WERI-Rb-1 (cell line): ENCODE measurements at regions not wholly inside any gene's neighbourhood (a gene's known extent, or its start where the extent isn't known, plus 50 kb on each side); places are given as distances from the start of the nearest gene placed in this dataset.

ENCODE experiments used
- DNase-seq: peaks from one replicate; pipeline ENCODE4 v3.0.0-alpha.2; 2020
- H3K27ac ChIP-seq: fragments of 250-450 bp; sonication (Bioruptor Pico); 2 replicates; pipeline ENCODE4 v1.5.1; 2020; ENCODE audit warnings: mild to moderate bottlenecking, moderate library complexity
- H3K27me3 ChIP-seq: fragments of 250-450 bp; sonication (Bioruptor Pico); 2 replicates; pipeline ENCODE4 v1.5.1; 2021; ENCODE audit warnings: mild to moderate bottlenecking, low read depth, moderate library complexity; ENCODE audit not compliant: insufficient read depth, severe bottlenecking
- H3K36me3 ChIP-seq: fragments of 250-450 bp; sonication (Bioruptor Pico); 2 replicates; pipeline ENCODE4 v1.5.1; 2020; ENCODE audit warnings: mild to moderate bottlenecking, moderate library complexity
- H3K4me3 ChIP-seq: 2 replicates; pipeline ENCODE4 v1.5.1; 2011; ENCODE audit warnings: low read depth, mild to moderate bottlenecking, control low read depth, low read length
- H3K9me3 ChIP-seq: fragments of 250-450 bp; sonication (Bioruptor Pico); 2 replicates; pipeline ENCODE4 v1.5.1; 2021; ENCODE audit warnings: mild to moderate bottlenecking, moderate library complexity; ENCODE audit not compliant: severe bottlenecking
- TF ChIP-seq, protein P1 (sequence below): IDR thresholded peaks from 2 replicates; pipeline ENCODE4 v1.5.1; 2011; ENCODE audit warnings: low read depth, mild to moderate bottlenecking, control low read depth, inconsistent platforms, low read length

DNA sequence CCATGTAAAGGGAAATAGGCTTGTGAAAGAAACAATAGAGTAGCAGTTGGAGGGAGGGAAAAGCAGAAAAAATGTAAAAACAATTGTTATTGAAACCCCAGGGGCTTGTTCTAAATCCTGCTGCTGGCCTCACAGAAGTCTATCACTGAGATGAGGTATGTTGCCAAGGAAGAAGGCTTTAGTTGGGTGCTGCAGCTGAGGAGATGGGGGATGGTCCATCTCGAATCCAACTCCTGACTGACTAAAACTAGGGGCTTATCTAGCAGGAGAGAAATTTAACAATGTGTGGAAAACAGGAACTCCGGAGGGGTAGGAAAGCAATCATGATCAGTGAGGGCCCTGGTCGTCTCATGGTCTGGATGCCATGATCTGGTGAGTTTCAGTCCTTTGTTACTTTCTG is 225.0 kb upstream of the EXOC2 start:
- Histone ChIP-seq H3K9me3 (peaks cover 29% of the 10 kb centered on the region), H3K27me3 (no peaks in the 10 kb centered on the region), H3K36me3 (no peaks in the 10 kb centered on the region), H3K4me3 (no peak overlapping the region), H3K27ac (no peak overlapping the region)
- no peak for DNase-seq
- TF ChIP-seq, protein P1, sequence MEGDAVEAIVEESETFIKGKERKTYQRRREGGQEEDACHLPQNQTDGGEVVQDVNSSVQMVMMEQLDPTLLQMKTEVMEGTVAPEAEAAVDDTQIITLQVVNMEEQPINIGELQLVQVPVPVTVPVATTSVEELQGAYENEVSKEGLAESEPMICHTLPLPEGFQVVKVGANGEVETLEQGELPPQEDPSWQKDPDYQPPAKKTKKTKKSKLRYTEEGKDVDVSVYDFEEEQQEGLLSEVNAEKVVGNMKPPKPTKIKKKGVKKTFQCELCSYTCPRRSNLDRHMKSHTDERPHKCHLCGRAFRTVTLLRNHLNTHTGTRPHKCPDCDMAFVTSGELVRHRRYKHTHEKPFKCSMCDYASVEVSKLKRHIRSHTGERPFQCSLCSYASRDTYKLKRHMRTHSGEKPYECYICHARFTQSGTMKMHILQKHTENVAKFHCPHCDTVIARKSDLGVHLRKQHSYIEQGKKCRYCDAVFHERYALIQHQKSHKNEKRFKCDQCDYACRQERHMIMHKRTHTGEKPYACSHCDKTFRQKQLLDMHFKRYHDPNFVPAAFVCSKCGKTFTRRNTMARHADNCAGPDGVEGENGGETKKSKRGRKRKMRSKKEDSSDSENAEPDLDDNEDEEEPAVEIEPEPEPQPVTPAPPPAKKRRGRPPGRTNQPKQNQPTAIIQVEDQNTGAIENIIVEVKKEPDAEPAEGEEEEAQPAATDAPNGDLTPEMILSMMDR: no peak

DNA sequence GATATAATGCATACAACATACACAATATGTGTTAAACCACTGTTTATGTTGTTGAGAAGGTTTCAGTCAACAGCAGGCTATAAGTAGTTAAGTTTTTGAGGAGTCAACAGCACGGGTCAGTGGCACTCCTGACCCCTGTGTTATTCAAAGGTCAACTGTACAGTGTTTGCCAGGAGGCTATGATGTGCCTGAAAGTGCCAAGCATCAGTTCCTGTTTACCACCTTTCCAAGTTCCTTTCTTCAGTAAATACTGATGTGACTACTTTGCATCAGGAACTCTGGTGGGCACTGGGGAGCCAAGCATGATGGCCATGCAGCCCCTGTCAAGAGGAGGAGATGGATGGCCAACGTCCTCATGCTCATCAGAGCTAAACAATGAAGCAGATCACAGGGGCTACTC is 224.4 kb upstream of the EXOC2 start:
- Histone ChIP-seq H3K36me3 (no peaks in the 10 kb centered on the region), H3K9me3 (peaks cover 28% of the 10 kb centered on the region), H3K27me3 (no peaks in the 10 kb centered on the region), H3K27ac (no peak overlapping the region), H3K4me3 (no peak overlapping the region)
- no peak for DNase-seq
- TF ChIP-seq, protein P1: no peak

DNA sequence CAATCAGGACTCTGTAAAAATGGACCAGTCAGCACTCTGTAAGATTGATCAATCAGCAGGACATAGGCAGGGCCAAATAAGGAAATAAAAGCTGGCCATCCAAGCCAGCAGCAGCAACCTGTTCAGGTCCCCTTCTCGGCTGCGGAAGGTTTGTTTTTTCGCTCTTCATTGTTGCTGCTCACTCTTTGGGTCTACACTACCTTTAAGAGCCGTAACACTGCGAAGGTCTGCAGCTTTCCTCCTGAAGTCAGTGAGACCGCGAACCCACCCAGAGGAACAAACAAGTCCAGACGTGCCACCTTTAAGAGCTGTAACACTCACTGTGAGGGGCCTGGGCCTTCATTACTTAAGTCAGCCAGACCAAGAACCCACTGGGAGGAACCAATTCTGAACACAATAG is 223.2 kb upstream of the EXOC2 start:
- TF ChIP-seq, protein P1: no peak
- no peak for DNase-seq
- no peaks in the 10 kb centered on the region for H3K36me3 ChIP-seq
- H3K4me3 ChIP-seq: no peak overlapping the region
- H3K9me3 ChIP-seq: peaks cover 16% of the 10 kb centered on the region
- no peak overlapping the region for H3K27ac ChIP-seq
- peaks cover 11% of the 10 kb centered on the region for H3K27me3 ChIP-seq

DNA sequence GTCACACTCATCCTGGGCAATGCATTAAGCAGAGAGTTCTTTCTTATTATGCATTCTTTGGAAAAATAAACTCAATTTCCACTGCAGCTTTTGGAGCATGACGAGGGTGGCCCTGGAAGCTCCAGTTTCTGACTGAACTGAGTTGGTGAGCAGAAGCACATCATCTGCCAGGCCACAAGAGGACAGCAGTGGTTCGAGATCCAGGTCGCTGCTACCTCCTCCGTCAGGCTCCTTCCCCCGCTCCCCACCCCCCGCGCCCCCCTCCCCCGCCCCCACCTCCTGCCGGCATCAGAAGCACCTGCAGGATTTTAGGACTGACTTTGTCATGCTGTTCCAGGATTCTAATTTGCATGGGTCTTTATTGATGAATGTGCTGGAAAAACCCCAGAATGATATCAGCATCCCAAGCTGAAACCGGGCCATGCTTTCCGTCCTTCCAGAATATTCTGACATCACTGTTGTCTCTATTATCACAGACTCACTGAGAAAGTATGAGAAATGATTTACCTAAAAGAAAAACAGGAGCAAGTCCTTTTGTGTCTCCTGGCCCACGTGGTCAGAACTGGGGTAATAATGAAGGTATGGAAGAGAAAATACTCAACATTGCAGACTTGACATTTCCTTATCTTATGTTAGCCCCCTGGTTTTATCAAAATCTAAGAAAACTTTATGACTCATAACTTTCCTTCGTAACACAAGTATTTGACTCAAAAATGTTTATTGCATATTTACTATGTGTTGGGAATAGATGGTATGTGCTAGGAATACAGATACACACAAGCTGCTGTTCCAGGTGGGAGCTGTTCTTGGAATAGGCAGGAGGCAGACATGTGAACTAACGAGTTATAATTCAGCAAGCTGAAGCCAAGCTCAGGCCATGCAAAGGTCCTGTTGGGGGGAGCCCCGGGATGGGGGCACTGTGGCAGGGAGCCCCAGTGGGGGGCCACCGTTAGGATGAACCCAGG is 220.2 kb upstream of the EXOC2 start:
- DNase-seq: peak; percentile 85
- H3K4me3 ChIP-seq: no peak overlapping the region
- TF ChIP-seq, protein P1: peak; percentile 99
- no peak overlapping the region for H3K27ac ChIP-seq
- peaks cover 24% of the 10 kb centered on the region for H3K27me3 ChIP-seq
- no peaks in the 10 kb centered on the region for H3K36me3 ChIP-seq
- peaks cover 12% of the 10 kb centered on the region for H3K9me3 ChIP-seq

DNA sequence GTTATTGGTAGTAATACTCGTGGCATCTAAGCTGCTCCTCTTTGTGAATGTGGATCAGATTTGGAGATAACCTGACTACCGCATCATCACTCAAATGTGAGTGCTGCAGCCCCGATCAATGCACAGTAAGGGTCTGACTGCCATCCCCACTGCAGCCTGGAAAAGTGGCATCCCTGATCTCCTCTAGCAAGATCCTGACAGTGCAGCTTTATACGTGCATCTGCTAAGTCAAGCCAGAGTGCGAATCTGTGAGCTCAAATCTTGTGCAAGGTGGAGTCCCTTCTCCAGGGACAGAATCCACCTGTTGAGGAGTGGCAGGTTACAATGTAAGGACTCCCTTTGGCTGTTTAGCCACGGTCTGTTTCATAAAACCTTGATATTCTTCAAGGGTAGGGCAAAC is 215.0 kb upstream of the EXOC2 start:
- Histone ChIP-seq H3K27ac (no peak overlapping the region), H3K27me3 (peaks cover 35% of the 10 kb centered on the region), H3K9me3 (peaks cover 4% of the 10 kb centered on the region), H3K4me3 (no peak overlapping the region), H3K36me3 (no peaks in the 10 kb centered on the region)
- TF ChIP-seq, protein P1: no peak
- no peak for DNase-seq
